ENCODE measurements at regions not wholly inside any gene's neighbourhood (a gene's known extent, or its start where the extent isn't known, plus 50 kb on each side); places are given as distances from the start of the nearest gene placed in this dataset.

GRCh38 chr3:34323517-34323916, 525.1 kb downstream of the PDCD6IP start:
- DNase-seq, result no peak

DNA sequence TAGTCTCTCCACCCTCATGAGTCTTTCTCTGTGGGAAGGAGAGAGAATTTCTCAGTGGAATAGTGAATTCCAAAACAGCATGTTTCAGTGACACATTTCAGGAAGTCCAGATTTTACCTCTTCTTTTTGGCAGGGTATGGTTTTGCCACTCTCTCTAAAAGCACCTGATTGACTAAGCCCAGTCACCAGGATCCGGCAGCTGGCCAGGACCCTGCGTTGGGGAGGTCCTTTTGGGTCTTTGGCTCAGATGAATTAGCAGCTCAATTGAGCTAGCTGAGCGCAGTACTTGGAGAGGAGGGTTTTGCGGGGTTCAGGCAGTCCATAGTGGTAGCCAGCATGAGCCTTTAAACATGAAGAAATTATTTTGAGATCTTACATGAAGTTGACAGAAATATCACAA, 548.2 kb downstream of the PDCD6IP start:
- no peak for DNase-seq

DNA sequence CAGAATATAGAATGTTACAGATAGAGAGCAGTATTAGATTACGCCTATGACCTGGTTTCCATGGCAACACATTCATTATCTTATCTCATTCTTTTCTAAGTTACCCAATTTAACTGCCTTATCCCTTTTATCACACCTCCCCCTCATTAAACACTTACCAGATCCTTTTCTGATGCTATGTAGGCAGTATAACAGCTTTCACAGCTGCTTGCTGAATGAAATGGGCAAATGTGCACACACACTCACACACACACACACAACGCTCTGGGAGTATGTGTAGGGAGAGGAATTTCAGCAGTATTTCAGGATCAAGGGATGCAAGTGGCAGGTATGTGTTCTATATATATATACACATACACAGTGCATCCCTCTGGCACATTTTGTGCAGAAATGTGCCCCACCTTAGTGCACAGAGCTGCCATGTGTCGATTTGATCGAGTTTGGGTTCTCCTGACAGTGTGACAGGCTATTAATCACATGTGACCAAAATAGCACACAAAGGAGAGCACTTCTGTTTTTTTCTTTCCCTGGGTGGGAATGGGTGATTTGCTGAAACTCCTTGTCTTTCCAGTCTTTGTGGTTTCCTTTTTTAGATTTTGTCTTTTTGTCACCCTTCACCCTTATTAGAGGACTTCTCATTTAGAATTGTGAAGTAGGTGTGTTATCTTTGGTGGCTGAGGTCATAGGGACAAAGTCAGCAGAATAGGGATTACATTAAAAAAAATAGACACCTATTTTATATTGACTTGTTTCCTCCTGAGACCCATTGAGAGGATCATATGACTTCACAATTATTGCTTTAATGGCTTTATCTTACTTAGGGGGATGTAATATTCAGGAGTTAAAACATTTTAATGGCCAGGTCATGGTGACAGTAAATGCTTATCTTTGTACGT, 553.7 kb downstream of the PDCD6IP start:
- DNase-seq, result no peak

GRCh38 chr3:34352778-34353331, 554.4 kb downstream of the PDCD6IP start:
- DNase-seq, result no peak

DNA sequence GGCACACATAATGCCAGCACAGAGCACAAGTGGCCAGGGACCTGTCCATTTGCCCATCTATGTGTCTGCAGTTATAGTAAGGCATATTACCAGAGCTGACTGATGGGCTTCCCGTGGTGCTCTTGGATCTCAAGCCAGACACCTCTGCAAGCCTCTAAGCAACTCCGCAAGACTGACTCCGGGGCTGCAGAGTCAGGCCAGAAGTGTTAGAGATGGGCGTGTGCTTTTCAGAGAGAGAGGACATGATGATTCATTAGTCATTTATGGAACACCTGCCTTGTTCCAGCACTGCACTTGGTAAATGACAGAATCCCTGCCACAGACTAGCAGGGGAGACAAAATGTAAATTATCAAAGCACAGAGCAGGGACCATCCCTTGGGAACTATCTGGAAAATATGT, 559.0 kb downstream of the PDCD6IP start:
- DNase-seq, result no peak

- DNase-seq, result no peak
These were observed 560.6 kb downstream of the PDCD6IP start for GRCh38 chr3:34359064-34359463.

- DNase-seq, result no peak
These were observed 562.3 kb downstream of the PDCD6IP start for GRCh38 chr3:34360713-34361112.

DNA sequence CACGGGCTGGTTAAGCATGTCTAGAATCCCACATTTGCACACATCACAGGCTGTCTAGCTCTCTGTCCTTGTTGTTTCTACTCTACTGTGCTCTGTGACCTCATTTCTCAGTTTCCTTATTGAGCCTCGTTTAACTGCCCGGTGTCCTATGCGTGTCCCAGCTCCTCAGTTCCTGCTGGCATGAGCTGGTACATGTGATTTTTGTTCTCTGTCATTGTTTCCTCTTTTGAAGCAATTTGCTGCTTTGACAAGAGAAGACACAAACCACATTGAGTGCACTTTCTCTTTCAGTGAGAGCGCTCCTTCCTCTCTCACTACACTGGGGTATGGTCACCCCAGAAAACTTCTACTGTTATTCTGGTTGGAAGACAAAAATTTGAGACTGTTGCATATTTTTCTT, 563.5 kb downstream of the PDCD6IP start:
- no peak for DNase-seq

GRCh38 chr3:34362910-34363309, 564.5 kb downstream of the PDCD6IP start:
- DNase-seq, result no peak

DNA sequence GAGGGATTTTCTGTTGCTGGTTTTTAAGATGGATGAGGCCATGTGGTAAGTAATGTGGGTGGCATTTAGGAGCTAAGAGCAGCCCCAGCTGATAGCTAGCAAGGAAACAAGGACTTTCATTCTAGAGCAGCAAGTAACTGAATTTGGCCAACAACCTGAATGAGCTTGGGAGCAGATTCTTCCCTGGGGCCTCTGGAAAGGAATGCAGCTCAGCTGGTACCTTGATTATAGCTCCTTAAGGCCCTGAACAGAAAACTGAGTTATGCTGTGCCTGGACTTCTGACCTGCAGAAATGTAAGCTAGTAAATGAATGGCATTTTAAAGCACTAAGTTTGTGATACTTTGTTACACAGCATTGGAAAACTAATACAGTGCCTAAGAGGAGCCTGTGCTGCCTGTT, 565.5 kb downstream of the PDCD6IP start:
- DNase-seq, result no peak

- no peak for DNase-seq
These were observed 565.9 kb downstream of the PDCD6IP start for GRCh38 chr3:34364335-34364734.

- no peak for DNase-seq
These were observed 566.8 kb downstream of the PDCD6IP start for GRCh38 chr3:34365231-34365630.

DNA sequence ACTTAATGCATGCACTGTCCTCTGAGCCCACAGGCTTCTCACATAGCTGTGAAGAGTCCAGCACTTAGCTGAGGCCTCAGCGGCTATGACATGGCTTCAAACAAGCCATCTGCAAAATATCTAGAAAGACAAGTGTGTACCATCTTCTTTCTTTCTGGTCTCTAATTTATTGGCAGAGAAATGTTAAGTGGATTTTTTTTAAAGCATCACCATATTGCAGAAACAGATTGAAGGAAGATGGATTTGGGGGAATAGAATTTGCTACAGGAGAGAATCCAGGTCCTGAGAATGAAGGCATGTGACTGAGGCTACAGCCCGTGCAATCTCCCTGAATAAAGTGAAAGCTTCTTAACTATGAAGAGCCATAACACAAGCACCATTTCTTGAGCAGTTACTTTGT, 567.3 kb downstream of the PDCD6IP start:
- no peak for DNase-seq

- DNase-seq, result no peak
These were observed 569.1 kb downstream of the PDCD6IP start for GRCh38 chr3:34367521-34367920.

GRCh38 chr3:34374521-34374920, 576.1 kb downstream of the PDCD6IP start:
- DNase-seq, result no peak

- no peak for DNase-seq
These were observed 578.3 kb downstream of the PDCD6IP start for GRCh38 chr3:34376691-34377090.

DNA sequence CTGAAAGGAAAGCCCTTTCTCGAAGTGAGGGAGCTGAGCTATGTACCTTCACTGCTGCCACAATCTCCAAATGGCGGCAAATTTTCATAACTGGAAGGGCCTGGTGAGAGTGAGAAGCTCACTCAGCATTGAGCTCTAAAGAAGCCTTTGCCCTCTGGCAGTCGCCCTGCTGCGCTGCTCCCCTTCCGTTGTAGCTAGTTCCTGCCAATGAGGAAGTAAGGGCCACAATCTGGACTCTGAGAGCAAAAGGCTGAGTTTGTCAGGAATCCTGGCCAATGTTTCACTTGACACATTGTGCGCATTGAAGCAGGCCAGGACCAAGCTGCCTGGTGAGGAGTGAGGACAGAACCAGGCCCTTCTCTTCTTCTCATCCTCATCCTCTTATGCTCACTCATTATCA, 579.5 kb downstream of the PDCD6IP start:
- DNase-seq, result no peak

- no peak for DNase-seq
These were observed 582.8 kb downstream of the PDCD6IP start for GRCh38 chr3:34381243-34381642.

DNA sequence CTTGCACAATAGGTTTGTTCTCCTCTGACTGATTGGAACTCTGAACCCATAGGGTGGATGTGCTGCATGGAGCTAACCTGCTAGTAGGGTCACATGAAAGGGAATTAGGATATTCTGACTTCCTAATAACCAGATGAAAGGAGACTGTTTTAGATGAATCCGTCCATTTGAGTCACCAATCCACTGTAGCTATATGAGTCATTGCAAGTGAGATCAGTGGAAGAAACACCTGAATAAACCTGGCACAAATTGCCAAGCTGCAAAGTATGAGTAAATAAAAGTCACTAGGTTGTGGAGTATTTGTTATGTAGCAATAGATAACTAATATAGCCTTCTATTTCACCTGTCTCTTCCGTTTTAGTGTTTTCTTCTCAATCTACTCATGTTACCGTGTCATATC, 584.4 kb downstream of the PDCD6IP start:
- no peak for DNase-seq

- no peak for DNase-seq
These were observed 587.9 kb downstream of the PDCD6IP start for GRCh38 chr3:34386309-34386708.

GRCh38 chr3:34387826-34388564, 589.6 kb downstream of the PDCD6IP start:
- no peak for DNase-seq

DNA sequence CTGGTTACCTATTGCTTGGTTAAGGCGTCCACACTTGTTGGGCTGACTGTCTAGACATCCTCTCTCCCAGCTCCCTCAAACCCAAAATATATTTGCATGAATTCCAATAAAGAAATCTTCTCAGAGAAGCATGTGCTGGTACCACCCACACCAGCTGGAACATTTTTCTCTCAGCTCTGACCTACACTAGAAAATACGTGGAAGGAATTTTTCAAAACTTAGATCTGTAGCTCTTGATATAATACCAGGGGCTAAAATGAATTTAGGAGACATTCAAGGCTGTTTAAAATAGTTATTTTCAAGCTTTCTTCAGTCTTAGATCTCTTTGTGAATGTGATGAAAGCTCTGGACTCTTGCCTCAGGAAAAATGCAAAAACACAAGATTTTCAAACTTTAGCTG, 590.4 kb downstream of the PDCD6IP start:
- no peak for DNase-seq

DNA sequence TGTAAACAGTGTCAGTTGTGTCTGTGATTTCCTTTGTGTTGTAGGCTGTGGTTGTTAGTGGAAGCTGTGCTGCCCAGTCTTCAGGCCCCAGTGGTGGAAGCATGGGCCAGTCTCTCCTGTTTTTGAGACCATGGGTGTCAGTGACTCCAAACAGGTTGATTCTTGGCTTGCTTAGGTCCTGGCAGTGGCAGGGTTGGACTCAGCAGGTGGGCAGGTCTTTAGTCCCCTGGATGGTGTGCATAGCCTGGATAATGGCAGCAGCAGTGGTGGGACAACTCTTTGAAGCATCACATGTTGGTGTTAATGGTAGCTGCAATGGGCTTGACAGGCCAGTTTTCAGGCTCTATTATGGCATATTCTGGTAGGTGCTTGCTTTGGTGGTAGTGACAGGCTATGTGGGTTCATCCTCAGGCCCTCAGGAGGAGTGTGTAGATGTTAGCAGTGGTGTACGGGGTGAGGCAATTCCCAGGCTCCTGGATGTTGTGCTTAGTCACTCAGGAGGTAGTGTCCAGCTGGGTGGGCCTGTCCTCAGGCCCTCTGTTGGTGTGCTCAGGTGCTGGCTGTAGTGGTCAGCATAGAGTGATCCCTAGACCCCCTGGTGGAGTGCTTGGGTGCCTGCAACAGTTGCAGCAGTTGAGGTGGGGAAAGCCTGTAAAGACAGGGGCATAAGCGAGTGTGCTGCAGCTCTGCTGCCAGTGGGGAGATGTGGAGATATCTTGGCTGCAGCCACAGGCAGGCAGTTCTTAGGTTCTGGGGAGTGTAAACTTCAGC, 596.7 kb downstream of the PDCD6IP start:
- no peak for DNase-seq

Measured in NCI-H1436 treated with DMSO at 0.1 percent for 48 hours (cell line).